K562 (cell line): ENCODE measurements at regions not wholly inside any gene's neighbourhood (a gene's known extent, or its start where the extent isn't known, plus 50 kb on each side); places are given as distances from the start of the nearest gene placed in this dataset.

Source experiments
- ATAC-seq: fragments of 200-7000 bp; cut with Tn5 transposase; 3 replicates; pipeline ENCODE4 v1.9.1; 2020; ENCODE audit warnings: moderate library complexity
- BruUV-seq: library from RNA; stranded (reverse); fragments of 400-500 nt; replicated peaks from 2 replicates; lab custom pipeline; 2021; lab: Mats Ljungman, UMichigan
- CTCF ChIA-PET: fragments of 300-600 bp; formaldehyde crosslinking; extraction: SDS; loops from one replicate; lab custom pipeline; 2021; ENCODE audit warnings: low intra/inter-chr PET ratio; lab: Yijun Ruan, JAX
- POLR2A ChIA-PET: fragments of 300-600, 350-650 bp; sonication (Branson Sonifier 250); formaldehyde crosslinking; extraction: SDS; loops from one replicate; lab custom pipeline; 2021; ENCODE audit warnings: antibody characterized with exemption, inconsistent platforms; lab: Yijun Ruan, JAX
- DNase-seq, 4 experiments: peaks; one replicate each; pipeline versions ENCODE4 v3.0.0 to v3.0.0-alpha.2; 2011 to 2018; ENCODE audit warnings: low spot score in 3 of 4, mixed read lengths in 3 of 4; ENCODE audit errors: extremely low read depth in 1 of 4
- FAIRE-seq: peaks from 2 replicates; lab custom pipeline; 2011; peaks lifted over from hg19 to GRCh38; lab: Jason Lieb, UNC
- H2AFZ ChIP-seq: 2 replicates; pipeline ENCODE4 v1.6.0; 2011; ENCODE audit warnings: low read depth, low read length, control low read depth, inconsistent platforms
- H3K27ac ChIP-seq: fragments of 200-600 bp; 3 replicates; pipeline ENCODE4 v1.8.0; 2011; ENCODE audit warnings: low read depth, mild to moderate bottlenecking, control low read depth, inconsistent platforms, low read length, moderate library complexity, mixed read lengths; ENCODE audit errors: extremely low read depth
- H3K27me3 ChIP-seq, 2 experiments: fragments of 300-600 bp in 1 of 2; 2 replicates in 1 of 2; 3 replicates in 1 of 2; pipeline versions ENCODE4 v1.6.0 to v1.8.0; 2011; ENCODE audit warnings: inconsistent platforms in 2 of 2, low read length in 2 of 2, mild to moderate bottlenecking in 1 of 2, mixed read lengths in 1 of 2, moderate library complexity in 1 of 2; ENCODE audit not compliant: control insufficient read depth in 2 of 2, insufficient read depth in 2 of 2
- H3K36me3 ChIP-seq: fragments of 300-600 bp; 3 replicates; pipeline ENCODE4 v1.8.0; 2011; ENCODE audit warnings: mild to moderate bottlenecking, low read length, inconsistent platforms; ENCODE audit not compliant: control insufficient read depth, insufficient read depth
- H3K4me1 ChIP-seq, 2 experiments: fragments of 200-600 bp in 1 of 2; replicated peaks in 1 of 2; 2 replicates in 1 of 2; 3 replicates in 1 of 2; pipeline versions ENCODE4 v1.5.1 to v1.8.0; 2011; ENCODE audit warnings: inconsistent platforms in 2 of 2, low read length in 2 of 2, mild to moderate bottlenecking in 1 of 2, mixed read lengths in 1 of 2, moderate library complexity in 1 of 2; ENCODE audit not compliant: control insufficient read depth in 2 of 2, insufficient read depth in 2 of 2
- H3K4me2 ChIP-seq: 2 replicates; pipeline ENCODE4 v1.6.1; 2011; ENCODE audit warnings: low read length, control low read depth, inconsistent platforms, mixed read lengths; ENCODE audit not compliant: insufficient read depth
- H3K4me3 ChIP-seq: fragments of 200-600 bp; sonication (generic), shearing (Covaris generic); 2 replicates; pipeline ENCODE4 v1.5.1; 2016; ENCODE audit warnings: control low read depth, inconsistent platforms
- H3K79me2 ChIP-seq: fragments of 200-600 bp; 3 replicates; pipeline ENCODE4 v1.8.0; 2011; ENCODE audit warnings: low read length, inconsistent platforms; ENCODE audit not compliant: control insufficient read depth, insufficient read depth
- H3K9ac ChIP-seq, 2 experiments: 2 replicates each; pipeline versions ENCODE4 v1.6.0 to v1.6.1; 2011; ENCODE audit warnings: low read depth in 2 of 2, low read length in 2 of 2, control low read depth in 1 of 2, inconsistent platforms in 1 of 2, mild to moderate bottlenecking in 1 of 2, mixed read lengths in 1 of 2; ENCODE audit not compliant: insufficient read depth in 1 of 2
- H3K9me1 ChIP-seq: one replicate; pipeline ENCODE4 v1.6.0; 2011; ENCODE audit warnings: inconsistent platforms, mild to moderate bottlenecking, low read length, moderate library complexity; ENCODE audit not compliant: control insufficient read depth, insufficient read depth
- H3K9me3 ChIP-seq: replicated peaks from 2 replicates; pipeline ENCODE4 v1.5.1; 2011; ENCODE audit warnings: low read depth, low read length, inconsistent platforms; ENCODE audit not compliant: control insufficient read depth, insufficient read depth
- H4K20me1 ChIP-seq: replicated peaks from 2 replicates; pipeline ENCODE4 v1.6.1; 2011; ENCODE audit warnings: low read length, inconsistent platforms, mixed read lengths; ENCODE audit not compliant: control insufficient read depth, insufficient read depth
- C11orf30 ChIP-seq: fragments of 450-650 bp; IDR thresholded peaks from 2 replicates; pipeline ENCODE4 v1.6.1; 2016; ENCODE audit warnings: low read depth, mild to moderate bottlenecking
- CEBPB ChIP-seq: fragments of 450-650 bp; IDR thresholded peaks from 2 replicates; pipeline ENCODE4 v1.6.1; 2016; ENCODE audit warnings: missing genetic modification characterization, missing compliant biosample characterization
- ERF ChIP-seq: fragments of 450-650 bp; formaldehyde crosslinking; IDR thresholded peaks from 2 replicates; pipeline ENCODE4 v1.4.0; 2020; ENCODE audit warnings: mild to moderate bottlenecking, mixed read lengths
- EWSR1 ChIP-seq: fragments of 450-650 bp; IDR thresholded peaks from 2 replicates; pipeline ENCODE4 v1.6.1; 2018; ENCODE audit warnings: borderline replicate concordance, mild to moderate bottlenecking, low read depth, moderate library complexity; ENCODE audit not compliant: partially characterized antibody
- ILK ChIP-seq: fragments of 450-650 bp; IDR thresholded peaks from 2 replicates; pipeline ENCODE4 v1.6.1; 2016; ENCODE audit warnings: missing genetic modification characterization, low read depth, mild to moderate bottlenecking, missing compliant biosample characterization, moderate library complexity, borderline replicate concordance
- LEF1 ChIP-seq: fragments of 450-650 bp; IDR thresholded peaks from 2 replicates; pipeline ENCODE4 v1.6.1; 2016; ENCODE audit warnings: mild to moderate bottlenecking
- MECOM ChIP-seq: fragments of 250-450 bp; sonication (Bioruptor Pico); IDR thresholded peaks from 2 replicates; pipeline ENCODE4 v1.8.0; 2022; ENCODE audit warnings: inconsistent platforms
- POLR3G ChIP-seq: IDR thresholded peaks from 2 replicates; pipeline ENCODE4 v1.6.1; 2011; ENCODE audit not compliant: insufficient read length, insufficient replicate concordance; ENCODE audit errors: extremely low read depth
- RBM15 ChIP-seq: fragments of 200-400 bp; formaldehyde crosslinking; IDR thresholded peaks from 2 replicates; pipeline ENCODE4 v1.6.1; 2018; ENCODE audit warnings: mild to moderate bottlenecking, low read length, moderate library complexity; ENCODE audit not compliant: insufficient read depth
- RBM17 ChIP-seq: fragments of 200-400 bp; formaldehyde crosslinking; IDR thresholded peaks from 2 replicates; pipeline ENCODE4 v1.6.1; 2017; ENCODE audit warnings: low read depth, mild to moderate bottlenecking, low read length, borderline replicate concordance
- RBM39 ChIP-seq: fragments of 200-400 bp; formaldehyde crosslinking; optimal IDR thresholded peaks from 2 replicates; pipeline ENCODE3; 2018; ENCODE audit warnings: low read depth, low read length
- SNAPC5 ChIP-seq: fragments of 250-450 bp; sonication (Bioruptor Pico); IDR thresholded peaks from 2 replicates; pipeline ENCODE4 v1.8.0; 2021; ENCODE audit warnings: moderate library complexity, mild to moderate bottlenecking, inconsistent platforms
- TARDBP ChIP-seq: fragments of 450-650 bp; IDR thresholded peaks from 2 replicates; pipeline ENCODE4 v1.6.1; 2016
- TBP ChIP-seq: optimal IDR thresholded peaks from 2 replicates; pipeline ENCODE3; 2011; ENCODE audit warnings: low read depth, low read length, improper control_type of control experiment
- TSHZ1 ChIP-seq: fragments of 250-450 bp; sonication (Bioruptor Pico); IDR thresholded peaks from 2 replicates; pipeline ENCODE4 v1.4.0; 2020; ENCODE audit warnings: mild to moderate bottlenecking, moderate library complexity
- ZFP1 ChIP-seq: fragments of 450-650 bp; formaldehyde crosslinking; IDR thresholded peaks from 2 replicates; pipeline ENCODE4 v1.4.0; 2020; ENCODE audit warnings: mild to moderate bottlenecking, mixed read lengths
- ZNF23 ChIP-seq: fragments of 250-450 bp; sonication (Bioruptor Pico); IDR thresholded peaks from 2 replicates; pipeline ENCODE4 v1.4.0; 2020; ENCODE audit warnings: mild to moderate bottlenecking
- ZNF384 ChIP-seq: IDR thresholded peaks from 2 replicates; pipeline ENCODE4 v1.6.1; 2012; ENCODE audit warnings: low read depth, low read length, improper control_type of control experiment
- ZNF398 ChIP-seq: fragments of 250-450 bp; sonication (Bioruptor Pico); IDR thresholded peaks from 2 replicates; pipeline ENCODE4 v1.8.0; 2021; ENCODE audit warnings: moderate library complexity, mild to moderate bottlenecking, inconsistent platforms
- WGBS: fragments of 100-300 bp; shearing (Covaris generic); methylation state at CpG from one replicate; pipeline ENCODE4 v1.1.6; 2016; ENCODE audit warnings: low coverage, mixed read lengths; ENCODE audit not compliant: insufficient coverage; ENCODE audit errors: missing lambda C conversion rate; 5-methylcytosine and 5-hydroxymethylcytosine counted together
- in situ Hi-C: fragments of 300-500 bp; cut with MboI; formaldehyde crosslinking; loops from 4 replicates; pipeline ENCODE4 v1.15.0; 2018; ENCODE audit warnings: inconsistent platforms, mixed read lengths
- intact Hi-C: fragments of 100-400 bp; cut with micrococcal nuclease; formaldehyde crosslinking; loops from 2 replicates; pipeline ENCODE4 v1.14.2; 2022

- TF ChIP-seq TSHZ1 (CRISPR knock-in tag) (no peak), CEBPB (tag) (no peak), C11orf30 (no peak)
These were observed 73.0 kb upstream of the GAP43 start (continued) for GRCh38 chr3:115550285-115550761.

GRCh38 chr3:115551016-115551415 is 72.3 kb upstream of the GAP43 start:
- H3K9ac ChIP-seq: no peak overlapping the region
- WGBS: 0% methylated on average over 1 of the region's 1 CpG
- H3K4me2 ChIP-seq: no peak overlapping the region
- ChIA-PET CTCF (no interaction called here), POLR2A (interaction anchor here (0.6 kb wide), 1 partner anchor 75 kb away, joined by 3 read pairs; no protein-coding TSS in a partner anchor)
- TF ChIP-seq MECOM: no peak
- no peak for TF ChIP-seq RBM17
- TF ChIP-seq ZNF384: no peak
- TF ChIP-seq ERF (CRISPR knock-in tag): no peak
- no peak for TF ChIP-seq ILK (tag)
- TF ChIP-seq SNAPC5 (CRISPR knock-in tag): no peak
- no peak for TF ChIP-seq ZFP1 (CRISPR knock-in tag)
- TF ChIP-seq ZNF23 (CRISPR knock-in tag): no peak
- no peak for TF ChIP-seq EWSR1
- TF ChIP-seq ZNF398 (CRISPR knock-in tag): no peak
- TF ChIP-seq RBM15: no peak
- TF ChIP-seq TBP: no peak
- TF ChIP-seq LEF1: no peak
- TF ChIP-seq RBM39: no peak
- no peak for TF ChIP-seq TARDBP
- no peak for TF ChIP-seq POLR3G
- ATAC-seq (no peak), DNase-seq (no peak), FAIRE-seq (no peak)
- BruUV-seq: no TSS peak
- no peak overlapping the region for H2AFZ ChIP-seq
- in situ Hi-C loops (no loop called here), intact Hi-C loops (no loop called here)
- H3K9me1 ChIP-seq: no peaks in the 10 kb centered on the region
- no peaks in the 10 kb centered on the region for H4K20me1 ChIP-seq
- no peaks in the 10 kb centered on the region for H3K9me3 ChIP-seq
- H3K4me1 ChIP-seq: no peaks in the 10 kb centered on the region
- no peak overlapping the region for H3K4me3 ChIP-seq
- H3K36me3 ChIP-seq: no peaks in the 10 kb centered on the region
- no peak overlapping the region for H3K27ac ChIP-seq
- H3K79me2 ChIP-seq: no peaks in the 10 kb centered on the region
- no peaks in the 10 kb centered on the region for H3K27me3 ChIP-seq
